ENCODE measurements at regions not wholly inside any gene's neighbourhood (a gene's known extent, or its start where the extent isn't known, plus 50 kb on each side); places are given as distances from the start of the nearest gene placed in this dataset.
"Not testable (repeated sequence)": the region's sequence is repeated elsewhere in the genome, so short reads cannot be mapped to it uniquely, and the experiment has no call there.

DNA sequence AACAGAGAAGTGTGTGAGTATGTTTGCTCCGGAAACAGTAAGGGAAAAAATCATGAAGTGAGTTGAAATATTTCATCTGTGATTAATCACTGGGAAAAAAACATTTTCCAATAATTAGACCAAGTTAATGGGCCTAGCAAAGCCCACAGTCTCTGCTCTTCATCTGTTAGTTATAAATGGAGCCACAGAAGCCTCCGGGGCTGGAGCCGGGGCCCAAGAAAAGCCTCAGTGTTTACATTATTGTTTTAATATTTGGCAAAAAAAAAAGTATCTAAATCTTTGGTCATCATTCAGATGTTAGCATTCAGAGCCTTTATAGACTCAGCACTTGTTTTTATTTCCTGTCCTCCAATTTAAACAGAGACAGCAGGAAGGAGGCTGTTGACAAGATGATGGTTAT is 115.0 kb downstream of the UBE2U start:
- peak; percentile 11 for DNase-seq

DNA sequence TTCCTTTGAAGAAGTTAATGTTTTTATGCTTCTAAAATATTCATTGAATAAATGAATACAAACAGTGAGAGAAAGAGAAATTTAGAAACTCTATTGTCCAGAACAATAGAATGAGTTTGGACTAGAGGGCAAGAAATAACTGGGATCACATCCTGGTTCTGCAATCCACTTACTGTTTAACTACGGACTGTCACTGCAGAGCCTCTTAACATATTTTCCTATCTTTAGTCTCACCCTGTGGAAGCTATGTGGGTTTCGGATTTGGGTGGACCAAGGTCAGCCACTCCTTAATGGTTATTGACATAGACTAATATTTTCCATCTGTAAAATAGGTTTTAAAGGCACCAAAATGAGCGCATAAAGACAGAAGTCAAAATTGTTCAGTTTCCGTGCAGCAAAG is 116.6 kb downstream of the UBE2U start:
- DNase-seq = no peak

DNA sequence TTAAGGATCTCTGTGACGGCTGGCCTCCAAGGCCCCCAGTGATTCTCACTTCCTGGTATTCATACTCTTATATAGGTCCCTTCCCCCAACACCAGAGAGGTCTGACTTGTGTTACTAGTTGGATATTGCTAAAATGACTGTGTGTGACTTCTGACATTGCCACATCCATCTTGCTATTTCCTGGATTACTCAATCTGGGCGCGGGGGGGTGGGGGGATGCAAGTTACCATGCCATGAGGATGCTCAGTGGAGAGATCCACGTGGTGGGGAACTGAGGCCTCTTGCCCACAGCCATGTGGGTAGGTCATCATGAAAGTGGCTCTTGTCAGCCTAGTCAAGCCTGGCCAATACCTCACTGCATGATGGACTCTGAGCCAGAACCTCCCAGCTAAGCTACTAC is 117.0 kb downstream of the UBE2U start:
- peak; percentile 79 for DNase-seq

DNA sequence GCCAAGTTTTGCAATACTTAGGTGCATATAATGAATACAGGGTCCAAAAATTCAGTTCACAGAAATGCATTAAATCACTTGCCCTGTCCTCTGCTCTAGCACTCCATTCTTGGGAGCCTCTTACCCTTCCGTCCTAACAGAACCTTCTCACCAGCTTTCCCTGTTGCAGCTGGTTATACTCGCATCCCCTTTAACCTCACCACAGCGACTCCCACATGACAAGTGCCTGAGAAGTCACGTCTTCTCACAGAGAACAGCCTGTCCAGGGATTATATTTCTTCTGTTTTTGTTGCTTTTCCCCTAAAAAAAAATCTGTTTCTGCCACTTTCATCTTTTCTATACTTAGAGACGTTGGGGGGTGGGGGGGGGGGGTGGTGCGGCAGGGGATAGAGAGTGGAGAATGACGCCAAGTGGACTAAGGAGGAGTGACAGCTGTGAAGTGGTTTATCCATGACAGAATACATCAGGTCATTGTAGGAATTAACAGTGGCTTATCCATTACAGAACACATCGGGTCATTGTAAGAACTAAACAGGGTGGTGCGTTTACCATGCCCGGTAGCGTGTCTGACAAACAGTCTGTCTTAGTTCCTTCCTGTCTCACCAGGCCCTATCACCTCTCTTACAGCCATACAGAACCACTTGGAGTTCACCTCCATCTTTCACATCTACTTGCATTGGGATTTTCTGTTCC is 117.6 kb downstream of the UBE2U start:
- no peak for DNase-seq

GRCh38 chr1:64323054-64323453 is 119.6 kb downstream of the UBE2U start:
- peak; percentile 35 for DNase-seq

GRCh38 chr1:64323882-64324281 is 120.5 kb downstream of the UBE2U start:
- no peak for DNase-seq

DNA sequence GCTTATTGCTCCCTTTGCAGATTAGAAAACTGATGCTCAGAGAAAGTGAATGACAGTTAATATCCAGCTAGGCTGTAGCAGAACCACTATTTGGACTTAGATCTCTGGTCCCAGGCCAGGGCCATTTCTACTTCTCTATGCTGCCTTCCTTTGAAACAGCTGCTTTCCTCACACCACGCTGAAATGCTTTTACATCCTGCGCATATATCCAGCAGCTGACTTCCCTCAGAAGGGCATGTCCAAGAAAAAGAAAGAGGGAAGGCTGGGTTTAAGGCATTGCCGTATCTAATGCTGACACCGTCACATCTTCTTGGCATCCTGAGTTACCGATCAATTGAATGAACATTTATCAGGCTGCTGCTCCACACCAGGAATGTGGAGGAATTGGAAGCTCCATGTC is 122.4 kb downstream of the UBE2U start:
- DNase-seq = no peak

DNA sequence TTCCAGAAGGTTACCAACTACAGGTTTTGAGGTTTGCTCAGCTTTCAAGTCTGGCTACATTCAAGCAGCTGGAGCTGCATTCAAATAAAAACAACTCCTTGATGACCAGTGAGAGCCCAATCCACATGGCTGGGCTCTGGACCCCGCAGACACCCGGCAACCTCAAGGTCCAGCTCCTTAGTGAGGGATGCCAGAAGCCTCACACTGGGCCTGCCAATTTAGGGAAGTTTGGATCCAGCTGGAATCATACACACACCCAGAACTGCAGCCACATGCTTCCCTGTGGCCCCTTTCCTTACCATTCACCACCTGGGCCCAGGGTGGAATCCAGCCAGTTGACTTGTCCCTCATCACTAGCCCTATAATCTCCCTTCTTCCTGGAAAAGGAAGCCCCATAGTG is 123.7 kb downstream of the UBE2U start:
- no peak for DNase-seq

DNA sequence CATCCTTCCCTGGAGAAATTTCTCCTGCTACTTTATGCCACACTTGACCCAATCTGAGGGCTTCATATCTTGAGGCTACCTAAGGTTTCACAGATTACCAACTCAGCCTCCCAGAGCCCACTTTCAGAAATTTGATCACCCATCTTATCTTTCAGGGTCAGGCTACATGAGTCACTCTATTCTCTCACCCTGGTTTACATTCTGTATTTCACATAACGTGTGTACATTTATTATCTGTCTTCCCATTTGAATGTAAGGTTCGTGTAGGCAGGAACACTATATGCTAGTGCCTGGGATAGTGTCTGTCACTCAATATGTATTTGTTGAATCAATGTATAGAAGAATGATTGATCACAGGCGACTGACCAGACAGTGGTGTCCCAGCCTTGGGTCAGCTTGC is 124.8 kb downstream of the UBE2U start:
- no peak for DNase-seq

GRCh38 chr1:64330839-64331238 is 127.4 kb downstream of the UBE2U start:
- DNase-seq = no peak

GRCh38 chr1:64335636-64336035 is 132.2 kb downstream of the UBE2U start:
- no peak for DNase-seq

- DNase-seq = no peak
These were observed 132.5 kb upstream of the CACHD1 start for GRCh38 chr1:64337475-64337874.

DNA sequence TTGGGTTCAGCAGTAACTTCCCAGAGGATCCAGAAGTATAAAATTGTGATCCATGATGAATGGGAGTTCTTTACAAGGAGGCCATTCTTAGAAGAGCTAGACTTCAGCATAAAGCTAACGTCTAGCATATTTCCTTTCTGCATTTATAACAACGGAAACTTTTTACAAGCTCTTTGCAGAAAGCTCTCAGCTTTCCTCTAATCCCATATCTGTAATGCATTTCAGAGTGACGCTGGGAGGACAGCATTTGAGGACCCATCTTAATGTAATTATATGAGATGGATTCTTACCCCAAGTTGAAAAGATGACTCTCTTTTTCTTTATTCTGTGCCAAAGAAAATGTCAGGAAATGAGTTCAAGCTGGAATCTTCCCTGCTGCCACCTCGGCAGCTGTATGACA is 132.0 kb upstream of the CACHD1 start:
- DNase-seq = no peak

DNA sequence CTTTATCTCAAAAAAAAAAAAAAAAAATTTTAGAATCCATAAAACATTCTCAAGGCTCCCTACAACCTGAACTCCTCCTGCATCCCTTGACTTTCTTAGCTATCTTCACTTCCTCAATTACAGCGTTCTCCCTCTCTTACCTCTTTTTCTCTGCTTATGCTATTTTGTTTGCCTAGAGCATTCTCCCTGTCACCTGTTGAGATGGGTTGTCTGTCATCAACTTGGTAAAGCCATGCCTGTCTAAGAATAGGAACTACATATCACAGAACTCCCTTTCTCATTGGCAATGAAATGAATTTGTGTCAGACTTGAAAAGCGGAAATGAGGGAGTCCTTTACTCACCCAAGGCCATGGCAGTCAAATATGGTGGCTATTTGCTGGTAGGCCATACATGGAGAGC is 129.6 kb upstream of the CACHD1 start:
- DNase-seq = no peak

DNA sequence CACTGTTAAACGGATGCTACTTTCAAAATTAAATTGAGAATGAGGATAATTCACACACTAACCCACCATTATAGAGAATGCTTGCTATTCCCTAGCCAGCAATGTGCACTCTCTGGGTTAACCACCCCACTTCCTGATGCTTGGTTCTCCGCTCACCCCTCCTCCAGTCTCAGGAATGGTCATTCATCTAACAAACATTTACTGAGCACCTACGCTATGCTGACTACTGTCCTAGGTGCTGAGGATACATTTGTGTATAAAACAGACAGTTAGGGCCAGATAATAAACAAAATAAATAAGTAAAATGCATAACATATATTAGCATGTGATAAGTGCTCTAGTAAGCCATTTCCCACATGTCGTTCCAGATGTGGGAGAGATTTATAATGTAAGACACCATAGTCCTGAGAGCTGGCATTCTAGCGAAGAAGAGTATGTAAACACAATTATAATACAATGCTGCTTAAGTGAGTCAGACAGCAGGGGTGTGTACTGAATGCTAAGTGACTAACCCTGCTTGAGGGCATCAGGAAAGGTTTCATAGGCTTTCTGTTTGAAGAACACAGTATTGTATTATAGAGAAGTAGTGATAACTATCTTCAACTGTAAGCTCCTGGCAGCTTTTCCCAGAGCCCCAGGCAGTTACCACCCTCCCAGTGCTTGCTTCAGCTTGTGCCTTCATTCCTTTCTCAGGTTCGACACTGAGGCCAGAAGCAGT is 126.7 kb upstream of the CACHD1 start:
- peak; percentile 95 for DNase-seq

DNA sequence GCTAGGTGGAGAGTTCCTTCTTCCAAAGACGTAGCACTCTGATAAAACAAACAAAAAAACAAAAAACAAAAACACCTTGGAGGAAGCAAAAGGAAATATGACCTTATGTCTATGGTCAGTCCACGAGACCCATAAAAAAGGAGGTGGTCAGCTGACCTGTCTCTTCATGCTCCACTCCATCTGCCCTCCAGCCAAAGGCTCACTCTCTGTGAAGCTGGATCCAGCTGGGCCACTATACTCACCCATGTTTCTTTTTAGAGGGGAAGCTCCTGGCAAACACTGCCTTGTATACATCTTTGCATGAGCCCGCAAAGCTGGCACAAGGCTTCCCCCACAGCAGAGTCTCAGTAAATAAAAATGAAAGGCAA is 126.1 kb upstream of the CACHD1 start:
- DNase-seq = no peak

DNA sequence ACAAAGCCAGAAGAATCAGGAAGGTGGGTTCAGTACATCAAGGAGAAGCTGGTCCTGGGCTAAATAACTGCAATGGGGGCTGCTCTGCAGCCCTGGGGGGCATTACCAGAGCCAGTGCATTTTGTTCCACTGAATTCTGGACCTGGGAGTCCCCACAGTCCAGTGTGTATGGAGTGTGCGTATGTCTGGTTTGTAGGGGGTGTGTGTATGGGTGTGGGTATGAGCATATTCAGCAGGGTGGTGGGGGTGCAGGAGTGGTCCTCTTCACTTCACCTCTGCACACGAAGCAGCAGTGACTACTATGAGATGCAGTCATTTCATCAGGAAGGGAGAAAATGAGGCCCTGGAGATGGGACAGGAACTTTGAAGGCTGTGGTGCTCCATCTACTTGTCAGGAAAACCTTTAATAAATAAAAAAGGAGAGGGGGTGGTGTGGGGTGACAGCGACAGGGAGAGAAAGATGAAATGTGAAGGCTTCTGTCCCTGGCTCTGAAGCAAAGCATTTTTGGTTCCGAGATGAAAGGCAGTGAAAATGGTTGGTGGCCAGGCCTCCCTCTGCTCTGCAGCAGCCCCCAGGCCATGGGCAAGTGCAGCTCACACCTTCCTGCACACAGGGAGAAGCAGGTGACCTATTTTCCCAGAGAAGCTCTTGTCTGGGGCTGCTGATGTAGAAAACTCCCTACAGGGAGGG is 121.5 kb upstream of the CACHD1 start:
- no peak for DNase-seq

DNA sequence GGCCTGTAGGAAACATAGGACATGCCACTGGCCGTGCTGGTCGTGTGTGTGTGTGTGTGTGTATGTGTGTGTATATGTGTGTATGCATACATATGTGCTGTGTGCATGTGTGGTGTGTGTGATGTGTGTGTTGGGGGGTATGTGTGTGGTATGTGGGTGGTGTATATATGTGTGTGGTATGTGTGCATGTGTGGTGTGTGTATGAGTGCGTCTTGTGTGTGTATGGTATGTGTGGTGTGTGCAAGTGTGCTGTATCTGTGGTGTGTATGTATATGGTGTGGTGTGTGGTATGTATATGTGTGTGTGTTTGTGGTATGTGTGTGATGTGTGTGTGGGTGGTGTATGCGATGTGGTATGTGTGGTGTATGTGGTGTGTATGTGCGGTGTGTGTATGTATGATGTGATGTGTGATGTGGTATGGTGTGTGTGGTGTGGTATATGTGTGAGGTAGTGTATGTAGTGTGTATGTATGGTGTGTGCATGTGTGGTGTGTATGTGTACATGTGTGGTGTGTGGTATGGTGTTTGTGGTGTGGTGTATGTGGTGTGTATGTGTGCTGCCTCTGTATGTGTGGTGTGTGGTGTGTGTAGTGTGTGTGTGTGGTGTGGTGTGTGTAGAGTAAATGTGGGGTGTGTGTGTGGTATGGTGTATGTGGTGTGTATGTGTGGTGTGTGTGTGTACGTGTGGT is 120.8 kb upstream of the CACHD1 start:
- no peak for DNase-seq

DNA sequence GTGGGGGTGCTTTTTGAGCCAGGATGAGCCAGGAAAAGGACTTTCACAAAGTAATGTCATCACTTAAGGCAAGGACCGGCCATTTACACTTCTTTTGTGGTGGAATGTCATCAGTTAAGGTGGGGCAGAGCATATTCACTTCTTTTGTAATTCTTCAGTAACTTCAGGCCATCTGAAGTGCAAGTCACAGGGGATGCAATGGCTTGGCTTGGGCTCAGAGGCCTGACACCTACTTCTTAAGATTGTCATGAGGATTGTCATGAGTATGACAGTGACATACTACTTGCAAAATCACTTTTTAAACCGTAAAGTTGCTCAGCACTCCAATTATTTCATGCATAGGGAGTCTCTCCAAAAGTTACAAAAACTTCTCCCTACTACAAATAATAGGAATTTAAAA is 114.4 kb upstream of the CACHD1 start:
- not testable (repeated sequence) for DNase-seq

- no peak for DNase-seq
These were observed 113.2 kb upstream of the CACHD1 start for GRCh38 chr1:64356636-64357256.

GRCh38 chr1:64357422-64357821 is 112.5 kb upstream of the CACHD1 start:
- DNase-seq = no peak

- DNase-seq = no peak
These were observed 111.2 kb upstream of the CACHD1 start for GRCh38 chr1:64358692-64359091.

DNA sequence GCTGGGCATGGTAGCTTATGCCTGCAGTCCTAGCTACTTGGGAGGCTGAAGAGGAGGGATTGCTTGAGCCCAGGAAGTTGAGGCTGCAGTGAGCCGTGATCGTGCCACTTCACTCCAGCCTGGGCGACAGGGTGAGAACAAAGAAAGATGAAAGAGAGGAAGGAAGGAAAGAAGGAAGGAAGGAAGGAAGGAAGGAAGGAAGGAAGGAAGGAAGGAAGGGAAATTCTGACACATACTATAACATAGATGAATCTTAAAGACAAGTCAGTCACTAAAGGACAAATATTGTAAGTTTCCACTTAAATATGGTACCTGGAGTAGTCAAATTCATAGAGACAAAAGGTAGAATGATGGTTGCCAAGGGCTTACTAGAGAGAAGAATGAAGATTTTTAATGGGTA is 108.0 kb upstream of the CACHD1 start:
- DNase-seq = no peak

Data from EL (cell line).